NCI-H524 (cell line): ENCODE measurements at regions not wholly inside any gene's neighbourhood (a gene's known extent, or its start where the extent isn't known, plus 50 kb on each side); places are given as distances from the start of the nearest gene placed in this dataset.
"Not testable (repeated sequence)": the region's sequence is repeated elsewhere in the genome, so short reads cannot be mapped to it uniquely, and the experiment has no call there.

Experiments used
- DNase-seq, 2 experiments: peaks; one replicate each; lab custom pipeline; 2025; lab: John Stamatoyannopoulos, UW

DNA sequence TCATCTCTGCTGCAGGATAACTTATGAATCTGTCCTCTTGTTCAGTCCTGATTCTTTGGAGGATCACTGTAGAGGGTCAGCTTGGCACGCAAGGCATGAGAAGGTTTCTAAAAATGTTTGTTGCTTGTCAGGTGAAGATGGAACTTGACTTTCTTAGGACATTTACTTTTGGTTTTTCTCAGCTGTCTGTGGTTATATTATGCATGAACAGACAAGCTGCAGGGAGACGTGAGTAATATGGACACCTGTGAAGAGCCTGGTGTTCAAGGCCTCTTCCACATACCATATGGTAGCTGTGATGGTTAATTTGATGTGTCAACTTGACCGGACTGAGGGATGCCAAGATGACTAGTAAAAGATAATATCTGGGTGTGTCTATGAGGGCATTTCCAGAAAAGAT is 270.2 kb upstream of the CPHXL start:
- DNase-seq = peak in 1 of 2 experiments; percentile 1

DNA sequence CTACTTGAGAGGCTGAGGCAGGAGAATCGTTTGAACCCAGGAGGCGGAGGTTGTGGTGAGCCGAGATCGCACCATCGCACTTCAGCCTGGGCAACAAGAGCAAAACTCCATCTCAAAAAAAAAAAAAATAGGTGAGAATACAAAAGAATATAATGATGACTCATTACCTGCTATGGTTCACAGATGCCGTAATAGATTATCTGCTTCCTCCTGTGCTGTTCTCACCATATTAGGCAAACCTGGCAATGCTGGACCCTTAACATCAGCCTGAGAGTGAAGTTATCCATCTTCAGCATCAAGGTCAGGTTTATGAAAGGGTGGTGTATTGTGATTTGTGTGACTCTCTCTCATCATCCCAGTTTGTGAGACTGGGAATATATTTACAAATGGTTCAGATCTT is 271.3 kb upstream of the CPHXL start:
- DNase-seq = no peak

DNA sequence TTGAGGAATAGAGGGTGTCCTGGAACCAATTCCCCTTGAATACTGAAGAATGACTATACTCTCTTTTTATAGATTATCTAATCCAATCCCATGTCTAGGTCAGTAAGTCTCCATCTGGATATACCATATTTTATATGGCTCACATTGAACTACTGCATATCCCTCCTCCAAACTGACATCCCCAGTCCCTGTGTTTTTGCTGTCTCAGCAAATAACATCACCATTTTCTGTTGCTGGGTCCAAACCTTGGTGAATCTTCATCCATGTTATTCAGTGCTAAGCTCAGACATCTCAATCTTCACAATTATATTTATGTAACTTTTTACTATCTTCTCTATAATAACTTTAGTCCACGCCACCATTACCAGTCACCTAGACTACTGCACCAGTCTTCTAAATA is 269.6 kb upstream of the CNTNAP4 start:
- DNase-seq = no peak

DNA sequence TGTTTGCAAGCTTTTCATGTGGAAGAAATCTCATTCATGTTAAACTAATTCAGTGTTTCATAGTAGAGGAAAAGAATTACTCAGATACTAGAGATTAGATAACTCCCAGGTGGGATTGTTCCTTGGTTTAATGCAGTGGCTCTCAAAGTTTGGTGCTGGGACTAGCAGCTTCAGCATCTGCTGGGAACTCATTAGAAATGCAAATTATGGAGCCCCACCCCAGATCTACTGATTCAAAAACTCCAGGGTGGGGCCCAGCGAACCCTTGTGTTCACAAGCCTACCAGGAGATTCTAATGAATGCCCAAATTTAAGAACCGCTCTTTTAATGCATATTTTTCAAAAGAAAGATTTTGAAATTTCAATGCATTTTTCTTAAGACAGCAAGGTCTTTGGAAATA is 253.4 kb upstream of the CNTNAP4 start:
- DNase-seq = no peak

DNA sequence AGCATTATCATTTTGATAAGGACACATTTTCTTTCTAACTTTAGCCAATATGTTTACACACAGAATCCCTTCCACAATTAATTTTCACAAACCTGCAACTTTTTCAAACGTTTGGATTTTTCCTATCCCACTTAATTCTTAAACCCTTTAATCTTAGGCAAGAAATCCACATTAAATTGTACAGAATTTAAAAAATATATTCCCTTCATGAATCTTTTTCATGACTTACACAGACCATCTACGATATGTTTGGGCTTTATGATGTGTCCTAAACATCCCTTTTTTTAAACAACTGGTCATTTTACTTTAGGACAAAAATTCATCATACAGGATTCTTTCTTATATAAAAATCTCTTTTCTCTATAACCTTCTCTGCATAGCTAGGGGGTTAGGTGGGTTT is 241.5 kb upstream of the CNTNAP4 start:
- DNase-seq = no peak

DNA sequence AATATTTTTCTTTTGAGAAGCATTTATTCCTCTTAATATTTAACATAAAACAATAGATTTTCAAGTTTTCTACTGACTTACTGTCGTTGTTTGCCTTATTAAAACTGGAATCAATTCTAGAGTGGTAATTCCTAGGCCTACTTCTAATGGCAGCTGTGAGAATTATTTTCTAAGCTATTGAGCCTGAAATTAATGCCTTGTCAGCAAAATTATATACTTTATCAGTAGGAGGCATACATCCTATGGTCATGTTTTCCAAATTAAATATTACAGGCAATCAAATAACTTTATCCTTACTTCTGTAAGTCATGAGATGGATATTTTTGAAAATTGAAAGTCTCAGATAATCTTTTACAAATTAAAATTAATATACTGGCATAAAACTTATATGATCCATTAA is 239.1 kb upstream of the CNTNAP4 start:
- no peak for DNase-seq

DNA sequence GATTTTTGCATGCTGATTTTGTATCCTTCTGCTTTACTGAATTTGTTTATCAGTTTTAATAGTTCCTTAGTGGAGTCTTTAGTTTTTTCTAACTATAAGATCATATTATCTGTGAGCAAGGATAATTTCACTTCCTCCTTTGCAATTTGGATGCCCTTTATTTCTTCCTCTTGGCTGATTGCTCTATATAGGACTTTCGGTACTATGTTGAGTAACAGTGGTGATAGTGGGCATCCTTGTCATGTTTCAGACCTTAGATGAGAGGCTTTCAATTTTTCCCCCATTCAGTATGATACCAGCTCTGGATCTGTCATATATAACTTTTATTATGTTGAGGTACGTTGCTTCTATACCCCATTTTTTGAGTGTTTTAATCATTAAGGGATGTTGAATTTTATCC is 224.5 kb upstream of the CNTNAP4 start:
- no peak for DNase-seq

DNA sequence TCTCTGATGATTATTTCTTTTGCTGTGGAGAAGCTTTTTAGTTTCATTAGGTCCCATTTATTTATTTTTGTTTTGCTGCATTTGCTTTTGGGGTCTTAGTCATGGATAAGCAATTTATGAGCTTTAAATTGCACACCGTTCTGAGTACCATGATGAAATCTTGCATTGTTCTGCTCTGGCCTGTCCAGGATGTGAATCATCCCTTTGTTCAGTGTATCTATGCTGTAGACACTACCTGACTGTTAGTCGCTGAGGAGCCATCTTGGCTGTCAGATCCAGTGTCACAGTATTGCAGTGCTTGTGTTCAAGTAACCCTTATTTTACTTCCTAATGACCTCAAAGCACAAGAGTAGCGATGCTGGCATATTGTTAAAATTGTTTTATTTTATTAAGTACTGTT is 218.0 kb upstream of the CNTNAP4 start:
- DNase-seq = no peak

DNA sequence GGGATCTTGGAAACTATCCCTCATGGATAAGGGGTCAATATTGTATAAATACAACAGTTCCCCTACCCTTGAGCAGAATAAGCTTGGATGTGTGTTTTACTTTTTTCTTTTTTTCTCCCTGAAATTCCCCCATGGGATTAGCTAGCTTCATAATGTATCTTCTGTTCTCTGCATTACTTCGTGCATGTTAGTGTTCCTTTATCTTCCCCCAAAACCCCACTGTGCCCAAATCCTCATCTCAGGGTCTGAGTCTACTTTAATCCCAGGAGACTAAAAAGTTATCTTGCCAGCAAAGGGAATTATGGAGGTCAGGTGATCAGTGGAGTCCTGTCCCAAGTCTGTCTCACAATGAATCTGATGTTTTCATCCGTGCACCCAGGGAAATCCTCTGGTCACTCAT is 217.5 kb upstream of the CNTNAP4 start:
- no peak for DNase-seq

DNA sequence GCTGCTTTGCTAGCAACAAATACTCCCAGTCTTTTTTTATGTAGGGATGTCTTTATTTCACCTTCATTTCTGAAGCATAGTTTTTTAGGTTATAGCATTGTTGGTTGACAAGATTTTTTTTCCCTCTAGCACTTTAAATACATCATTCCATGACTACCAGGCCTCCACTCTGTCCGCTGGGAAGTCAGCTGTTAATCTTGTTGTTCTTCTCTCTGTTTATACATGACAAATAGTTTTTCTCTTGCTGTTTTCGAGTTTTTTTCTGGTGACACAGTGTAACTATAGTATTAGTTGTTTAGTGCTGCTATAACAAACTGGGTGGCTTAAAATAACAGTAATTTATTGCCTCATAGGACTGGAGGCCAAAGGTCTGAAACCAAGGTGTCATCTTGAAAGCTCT is 205.5 kb upstream of the CNTNAP4 start:
- DNase-seq = no peak

DNA sequence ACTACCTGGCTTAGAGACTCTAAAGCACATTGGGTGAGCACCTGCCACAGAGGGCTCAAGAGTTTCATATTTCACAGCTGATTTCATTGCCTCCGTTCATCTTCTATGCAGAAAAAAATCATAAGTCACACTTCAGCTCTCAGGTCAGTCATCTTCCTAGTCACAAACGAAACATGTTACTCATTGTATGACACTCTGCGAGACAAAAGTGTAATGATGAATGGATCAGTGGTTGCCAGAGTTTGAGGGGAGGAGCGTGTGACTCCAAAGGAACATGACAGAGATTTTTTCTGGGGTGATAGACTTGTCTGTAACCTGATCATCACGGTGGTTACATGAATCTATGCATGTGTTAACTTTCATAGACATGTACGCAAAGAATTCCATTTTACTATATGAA is 195.2 kb upstream of the CNTNAP4 start:
- DNase-seq = peak in 1 of 2 experiments; percentile 42

DNA sequence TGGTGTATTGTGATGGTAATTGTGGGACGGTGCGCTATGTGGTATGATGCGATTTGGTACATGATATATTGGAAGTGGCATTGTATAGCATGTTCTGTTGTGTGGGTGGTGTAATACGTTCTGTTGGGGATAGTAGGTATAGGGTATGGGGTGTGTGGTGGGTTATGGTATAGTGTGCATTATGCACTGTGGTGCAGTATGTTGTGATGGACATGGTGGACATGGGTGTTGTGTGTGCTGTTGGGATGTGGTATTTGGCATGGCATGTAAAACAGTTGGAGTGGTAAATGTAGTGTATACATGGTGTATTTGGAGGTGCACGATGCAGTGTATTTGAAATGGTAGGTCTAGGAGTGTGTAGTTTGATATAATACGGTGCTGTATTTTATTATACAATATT is 170.6 kb upstream of the CNTNAP4 start:
- no peak for DNase-seq

DNA sequence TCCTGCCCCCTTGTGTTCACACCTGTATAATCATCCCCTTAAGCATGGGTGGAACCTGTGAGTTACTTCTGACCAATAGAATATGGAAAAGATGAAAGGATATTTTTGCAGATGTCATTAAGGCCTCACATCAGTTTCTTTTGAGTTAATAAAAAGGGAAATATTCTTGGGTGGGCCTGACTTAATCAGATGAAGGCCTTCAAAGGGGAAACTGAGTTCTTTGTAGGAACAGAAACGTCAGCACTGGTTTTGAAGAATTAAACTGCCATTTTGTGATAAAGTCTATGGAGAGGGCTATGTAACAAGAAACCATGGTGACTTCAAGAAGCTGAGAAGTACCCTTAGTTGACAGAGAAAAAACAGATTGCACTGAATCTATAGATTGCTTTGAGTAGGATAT is 168.7 kb upstream of the CNTNAP4 start:
- no peak for DNase-seq

DNA sequence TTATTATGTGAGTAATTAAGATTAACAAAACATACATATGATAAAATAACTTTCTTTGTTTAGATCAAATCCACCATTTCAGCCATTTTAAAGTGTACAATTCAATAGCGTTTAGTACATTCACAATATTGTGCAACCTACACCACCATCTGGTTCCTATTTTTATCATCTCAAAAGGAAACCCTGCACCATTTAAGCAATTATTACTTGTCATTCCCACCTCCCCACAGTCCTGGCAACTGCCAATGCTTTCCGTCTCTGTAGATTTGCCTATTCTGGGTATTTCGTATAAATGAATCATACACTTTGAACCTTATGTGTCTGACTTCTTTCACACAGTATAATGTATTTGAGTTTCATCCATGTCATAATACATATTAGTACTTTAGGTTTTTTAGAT is 162.5 kb upstream of the CNTNAP4 start:
- peak in 1 of 2 experiments; percentile 40 for DNase-seq

DNA sequence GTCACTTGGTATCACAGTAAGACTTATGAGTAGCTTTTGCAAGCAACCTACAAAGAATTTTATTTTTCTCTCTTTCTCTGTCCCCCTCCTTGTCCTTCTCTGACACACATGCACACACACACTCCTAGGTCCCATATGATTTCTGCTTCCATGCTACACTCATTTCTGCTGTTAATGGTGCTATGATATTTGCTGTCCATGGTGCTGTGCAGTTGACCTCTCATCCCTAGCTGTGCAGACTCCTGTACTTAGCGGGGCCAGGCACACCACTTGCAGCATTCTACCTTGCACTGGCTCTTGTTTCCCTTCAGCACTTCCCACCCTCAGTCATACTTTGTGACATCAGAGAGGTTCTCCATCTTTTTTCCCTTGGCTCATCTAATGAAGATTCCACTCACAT is 158.9 kb upstream of the CNTNAP4 start:
- no peak for DNase-seq

DNA sequence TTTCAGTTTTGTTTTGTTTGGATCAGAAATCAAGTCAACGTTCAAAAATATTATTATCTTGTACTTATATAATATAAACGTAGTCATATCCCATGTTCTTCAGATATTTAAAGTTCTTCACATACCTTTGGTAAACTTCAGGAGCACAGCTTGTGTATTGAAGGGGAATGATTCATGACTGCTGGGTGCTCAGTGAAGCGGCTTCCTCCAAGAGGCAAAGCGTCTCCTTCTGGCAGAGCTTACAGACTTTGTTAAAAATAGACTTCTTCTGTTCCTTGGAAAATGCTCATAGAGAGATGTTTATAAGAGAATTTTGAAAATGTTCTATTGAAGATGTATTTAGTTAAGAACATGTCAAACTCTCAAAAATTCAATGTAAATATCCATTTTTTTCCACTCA is 155.6 kb upstream of the CNTNAP4 start:
- DNase-seq = no peak

DNA sequence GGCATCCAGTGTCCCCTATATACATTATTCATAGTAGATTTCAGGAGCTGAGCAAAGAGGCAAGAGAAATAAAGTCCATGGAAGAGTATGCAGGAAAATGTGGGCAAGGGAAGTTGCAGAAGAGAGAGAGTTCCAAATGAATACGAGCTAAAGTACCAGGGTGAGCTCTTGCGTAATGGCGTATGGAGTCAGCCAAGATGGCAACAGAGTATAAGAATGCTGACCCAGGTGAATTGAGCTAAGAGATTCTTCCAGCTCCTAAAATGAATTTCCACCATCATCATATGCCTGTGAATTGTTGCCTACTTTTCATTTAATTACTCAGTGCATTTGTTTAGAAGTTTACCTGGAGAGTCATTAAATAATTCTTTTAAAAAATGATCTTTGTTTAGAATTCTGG is 153.2 kb upstream of the CNTNAP4 start:
- no peak for DNase-seq

DNA sequence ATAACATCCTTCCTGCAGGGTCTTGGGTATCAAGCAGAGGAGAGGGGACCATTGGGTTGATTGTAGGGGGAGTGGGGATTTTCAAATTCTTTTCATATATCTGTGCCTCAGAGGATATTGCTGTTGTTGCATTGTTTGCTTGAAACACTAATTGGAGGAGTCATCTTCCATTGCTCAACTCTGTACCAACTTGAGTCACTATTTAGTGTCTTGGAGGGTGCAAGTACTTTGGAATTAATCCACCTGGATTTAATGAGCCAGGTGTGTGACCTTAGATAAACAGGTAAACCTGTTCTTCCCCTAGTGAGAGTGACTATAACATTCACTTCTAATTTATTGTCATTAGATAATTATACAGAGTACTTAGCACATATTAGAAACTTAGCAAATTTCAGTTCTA is 151.3 kb upstream of the CNTNAP4 start:
- DNase-seq = no peak

DNA sequence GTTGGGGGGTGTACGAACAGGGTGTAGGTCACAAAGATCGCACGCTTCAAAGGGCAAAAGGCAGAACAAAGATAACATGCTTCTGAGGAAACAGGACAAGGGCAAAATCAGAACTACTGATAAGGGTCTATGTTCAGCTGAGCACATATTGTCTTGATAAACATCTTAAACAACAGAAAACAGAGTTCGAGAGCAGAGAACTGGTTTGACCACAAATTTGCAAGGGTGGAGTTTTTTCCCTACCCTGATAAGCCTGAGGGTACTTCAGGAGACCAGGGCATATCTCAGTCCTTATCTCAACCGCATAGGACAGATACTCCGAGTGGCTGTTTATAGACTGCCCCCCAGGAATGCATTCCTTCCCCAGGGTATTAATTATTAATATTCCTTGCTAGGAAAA is 139.1 kb upstream of the CNTNAP4 start:
- DNase-seq = not testable (repeated sequence)

DNA sequence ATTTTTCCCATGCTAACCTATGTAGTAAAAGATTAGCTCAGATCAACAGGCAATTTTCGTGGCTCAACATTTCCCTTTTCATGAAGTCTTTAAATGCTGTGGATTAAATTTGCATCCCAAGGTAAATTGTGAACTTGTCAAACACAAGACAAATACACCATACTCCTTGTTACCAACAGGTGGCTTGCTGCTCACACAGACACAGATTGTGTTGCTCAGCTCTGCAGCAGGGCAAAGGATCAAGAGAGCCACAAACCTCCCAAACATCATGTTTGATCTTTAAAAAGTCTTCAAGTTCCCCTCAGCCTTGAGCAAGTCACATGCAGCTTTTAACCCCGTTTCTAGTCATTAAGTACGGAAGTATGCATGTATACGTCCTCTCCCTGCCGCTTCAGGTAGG is 119.6 kb upstream of the CNTNAP4 start:
- no peak for DNase-seq

DNA sequence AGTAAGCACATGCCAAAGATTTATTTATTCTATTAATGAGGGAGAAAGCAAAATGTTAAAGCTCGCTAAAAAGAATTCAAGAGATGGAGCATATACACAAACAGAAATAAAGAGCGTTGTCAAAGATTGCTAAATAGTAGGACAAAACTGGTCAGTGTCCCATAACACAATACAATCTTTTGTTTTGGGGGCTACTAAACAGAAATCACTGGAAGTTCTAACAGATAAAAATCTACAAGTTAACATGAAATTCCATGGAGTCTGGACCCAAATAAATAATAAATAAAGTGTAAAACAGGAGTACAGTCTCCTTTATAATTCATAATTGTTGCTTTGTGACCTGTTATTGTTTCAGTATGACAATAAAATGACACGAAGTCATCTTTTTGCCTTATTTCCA is 115.2 kb upstream of the CNTNAP4 start:
- DNase-seq = no peak

DNA sequence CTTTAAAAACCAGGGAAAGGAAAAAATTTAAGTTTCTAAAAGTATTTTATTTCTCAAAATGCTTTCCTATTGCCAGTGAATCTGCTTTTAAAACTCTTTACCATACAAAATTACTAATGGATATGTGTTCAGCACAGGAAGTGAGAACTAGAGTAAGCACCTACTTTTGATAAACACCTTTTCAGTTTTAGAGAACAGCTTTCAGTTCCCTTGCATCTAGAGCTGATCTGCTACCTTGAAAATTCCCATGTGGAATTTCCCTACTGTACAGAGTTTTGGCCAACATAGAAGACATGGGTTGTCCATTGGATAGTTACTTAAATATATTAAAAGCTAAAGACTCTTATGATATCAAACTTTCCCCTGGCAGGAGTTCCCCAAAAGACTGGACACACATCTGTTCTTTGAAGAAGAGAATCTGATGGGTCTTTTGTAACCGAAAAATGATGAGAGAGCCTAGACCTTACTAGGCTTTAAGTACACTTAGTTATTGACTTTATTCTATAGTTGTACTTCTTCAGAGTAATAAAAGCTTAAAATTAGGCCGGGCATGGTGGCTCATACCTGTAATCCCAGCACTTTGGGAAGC is 112.1 kb upstream of the CNTNAP4 start:
- no peak for DNase-seq

DNA sequence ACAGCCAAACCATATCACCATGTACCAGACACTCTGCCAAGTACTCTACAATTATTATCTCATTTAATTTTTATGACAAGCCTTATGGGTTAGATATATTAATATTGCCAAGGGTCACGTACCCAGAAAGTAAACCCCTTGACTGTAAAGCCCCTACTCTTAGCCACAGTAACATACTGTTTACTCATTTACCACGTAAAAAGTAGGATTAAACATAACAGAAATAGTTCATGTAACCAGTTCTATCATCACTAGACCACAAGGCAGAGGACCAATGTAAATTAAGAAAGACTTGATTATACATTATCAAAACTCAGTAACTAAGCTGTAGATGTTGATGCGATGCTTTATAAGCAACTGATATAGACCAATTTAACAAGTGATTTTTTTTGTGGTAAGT is 101.5 kb upstream of the CNTNAP4 start:
- DNase-seq = no peak

DNA sequence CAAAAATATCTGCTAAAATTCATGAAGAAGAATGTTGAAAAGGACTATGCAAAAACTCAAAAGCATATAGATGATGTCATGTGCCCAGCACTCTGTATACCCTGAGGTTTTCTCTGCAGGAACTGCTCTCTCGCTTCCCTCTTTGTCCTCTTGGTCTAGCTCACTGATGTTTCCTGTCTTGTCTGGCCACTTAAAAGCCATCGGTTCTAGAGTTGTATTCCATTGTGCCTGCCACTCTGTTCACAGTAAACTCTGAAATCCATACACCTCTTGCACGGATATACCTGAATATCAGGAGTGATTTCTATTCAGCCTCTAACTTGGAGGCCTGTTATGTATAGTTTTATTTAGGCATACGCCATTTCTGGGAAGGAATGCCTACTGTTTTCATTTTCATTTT is 101.0 kb upstream of the CNTNAP4 start:
- DNase-seq = no peak

DNA sequence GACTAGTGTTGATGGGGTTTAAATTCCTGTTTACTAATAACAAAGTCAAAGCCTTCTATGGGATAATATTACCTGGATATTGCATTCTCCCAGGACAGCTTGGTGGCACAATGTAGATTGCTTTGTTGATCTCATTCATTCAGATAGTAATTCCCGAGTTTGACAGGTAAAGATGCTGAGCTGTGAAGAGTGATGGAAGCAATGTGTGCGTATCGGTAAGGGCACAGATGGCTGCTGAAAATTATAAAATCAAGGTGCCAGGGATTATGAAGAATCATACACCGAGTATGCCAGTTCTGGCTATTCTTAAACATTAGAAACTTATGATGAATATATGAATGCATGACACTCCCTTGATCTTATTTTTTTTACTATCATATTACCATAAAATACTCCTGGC is 100.6 kb upstream of the CNTNAP4 start:
- no peak for DNase-seq
